Hepatocyte (in vitro differentiated cells): ENCODE measurements at regions not wholly inside any gene's neighbourhood (a gene's known extent, or its start where the extent isn't known, plus 50 kb on each side); places are given as distances from the start of the nearest gene placed in this dataset.

Experiments used
- DNase-seq: peaks from one replicate; pipeline ENCODE4 v3.0.0-alpha.2; 2016; ENCODE audit warnings: low spot score
- H2AFZ ChIP-seq: fragments of 200-600 bp; sonication (generic); 2 replicates; pipeline ENCODE4 v1.6.0; 2016; ENCODE audit warnings: antibody characterized with exemption, mild to moderate bottlenecking
- H3K27ac ChIP-seq: fragments of 200-600 bp; sonication (generic); 2 replicates; pipeline ENCODE4 v1.5.1; 2016; ENCODE audit warnings: mild to moderate bottlenecking
- H3K27me3 ChIP-seq: fragments of 200-600 bp; sonication (generic); 2 replicates; pipeline ENCODE4 v1.6.1; 2016
- H3K36me3 ChIP-seq: fragments of 200-600 bp; sonication (generic); replicated peaks from 2 replicates; pipeline ENCODE4 v1.5.1; 2016; ENCODE audit warnings: low read depth; ENCODE audit not compliant: insufficient read depth
- H3K4me1 ChIP-seq: fragments of 200-600 bp; sonication (generic); 2 replicates; pipeline ENCODE4 v1.5.1; 2016; ENCODE audit warnings: mild to moderate bottlenecking, moderate library complexity; ENCODE audit not compliant: insufficient read depth
- H3K4me2 ChIP-seq: fragments of 200-600 bp; sonication (generic); 2 replicates; pipeline ENCODE4 v1.6.0; 2016
- H3K4me3 ChIP-seq: fragments of 200-600 bp; sonication (generic); 2 replicates; pipeline ENCODE4 v1.5.1; 2016; ENCODE audit warnings: mild to moderate bottlenecking
- H3K79me2 ChIP-seq: fragments of 200-600 bp; sonication (generic); 2 replicates; pipeline ENCODE4 v1.6.0; 2017; ENCODE audit warnings: mild to moderate bottlenecking
- H3K9me2 ChIP-seq: fragments of 200-600 bp; sonication (generic); replicated peaks from 2 replicates; pipeline ENCODE4 v1.6.0; 2017; ENCODE audit warnings: mild to moderate bottlenecking; ENCODE audit not compliant: insufficient read depth
- H3K9me3 ChIP-seq: fragments of 200-600 bp; sonication (generic); 2 replicates; pipeline ENCODE4 v1.5.1; 2016; ENCODE audit warnings: low read depth, mild to moderate bottlenecking
- H4K20me1 ChIP-seq: fragments of 200-600 bp; sonication (generic); 2 replicates; pipeline ENCODE4 v1.6.0; 2016; ENCODE audit warnings: mild to moderate bottlenecking; ENCODE audit not compliant: insufficient read depth, poor library complexity, severe bottlenecking
- CTCF ChIP-seq: fragments of 200-600 bp; sonication (generic); IDR thresholded peaks from 2 replicates; pipeline ENCODE4 v1.5.1; 2016; ENCODE audit warnings: antibody characterized with exemption, mild to moderate bottlenecking; ENCODE audit not compliant: poor library complexity
- EZH2 ChIP-seq: fragments of 200-600 bp; sonication (generic); IDR thresholded peaks from 2 replicates; pipeline ENCODE4 v1.6.1; 2016; ENCODE audit warnings: antibody characterized with exemption, mild to moderate bottlenecking, borderline replicate concordance
- EZH2phosphoT487 ChIP-seq: fragments of 200-600 bp; sonication (generic); IDR thresholded peaks from one replicate; pipeline ENCODE4 v1.6.1; 2018; ENCODE audit warnings: antibody characterized with exemption, mild to moderate bottlenecking, low read depth, moderate library complexity; ENCODE audit not compliant: unreplicated experiment, severe bottlenecking
- WGBS: methylation state at CpG from one replicate; pipeline ENCODE4 v1.1.6; 2016; ENCODE audit warnings: low lambda C conversion rate; ENCODE audit errors: missing lambda C conversion rate; 5-methylcytosine and 5-hydroxymethylcytosine counted together

- Histone ChIP-seq H3K4me2 (no peak overlapping the region), H3K4me1 (peaks cover 9% of the 10 kb centered on the region), H3K9me3 (no peaks in the 10 kb centered on the region), H3K27me3 (no peaks in the 10 kb centered on the region), H3K27ac (no peak overlapping the region), H4K20me1 (no peaks in the 10 kb centered on the region), H3K4me3 (no peak overlapping the region), H3K36me3 (no peaks in the 10 kb centered on the region), H3K9me2 (no peaks in the 10 kb centered on the region), H2AFZ (peak overlapping the region; percentile 37), H3K79me2 (no peaks in the 10 kb centered on the region)
- peak; percentile 85 for DNase-seq
- 52% methylated on average over 23 of the region's 23 CpGs for WGBS
- no peak for TF ChIP-seq CTCF
- TF ChIP-seq EZH2 = no peak
- no peak for TF ChIP-seq EZH2phosphoT487
Observed at GRCh38 chr2:9112079-9112721, 94.4 kb upstream of the ASAP2 start.

GRCh38 chr2:9110893-9111569, 95.6 kb upstream of the ASAP2 start:
- no peaks in the 10 kb centered on the region for H3K79me2 ChIP-seq
- H3K4me2 ChIP-seq = no peak overlapping the region
- H3K4me3 ChIP-seq = no peak overlapping the region
- H3K9me3 ChIP-seq = no peaks in the 10 kb centered on the region
- DNase-seq = no peak
- no peak for TF ChIP-seq EZH2phosphoT487
- peak; percentile 15 for TF ChIP-seq CTCF
- WGBS = 85% methylated on average over 15 of the region's 15 CpGs
- no peaks in the 10 kb centered on the region for H3K9me2 ChIP-seq
- no peak overlapping the region for H3K27ac ChIP-seq
- H3K27me3 ChIP-seq = no peaks in the 10 kb centered on the region
- H3K36me3 ChIP-seq = no peaks in the 10 kb centered on the region
- peaks cover 9% of the 10 kb centered on the region for H3K4me1 ChIP-seq
- no peaks in the 10 kb centered on the region for H4K20me1 ChIP-seq
- H2AFZ ChIP-seq = no peak overlapping the region

GRCh38 chr2:9110346-9110884, 96.2 kb upstream of the ASAP2 start:
- no peaks in the 10 kb centered on the region for H3K36me3 ChIP-seq
- no peaks in the 10 kb centered on the region for H3K9me2 ChIP-seq
- DNase-seq = no peak
- no peak overlapping the region for H3K27ac ChIP-seq
- H3K9me3 ChIP-seq = no peaks in the 10 kb centered on the region
- H2AFZ ChIP-seq = no peak overlapping the region
- H3K4me3 ChIP-seq = no peak overlapping the region
- H4K20me1 ChIP-seq = no peaks in the 10 kb centered on the region
- H3K4me1 ChIP-seq = peaks cover 9% of the 10 kb centered on the region
- H3K4me2 ChIP-seq = no peak overlapping the region
- TF ChIP-seq EZH2phosphoT487 (no peak), EZH2 (no peak), CTCF (no peak)
- WGBS = 90% methylated on average over 6 of the region's 6 CpGs
- H3K27me3 ChIP-seq = no peaks in the 10 kb centered on the region
- H3K79me2 ChIP-seq = no peaks in the 10 kb centered on the region
